Sigmoid colon (tissue), 4 donors: ENCODE measurements at regions not wholly inside any gene's neighbourhood (a gene's known extent, or its start where the extent isn't known, plus 50 kb on each side); places are given as distances from the start of the nearest gene placed in this dataset.

ENCODE experiments used
- CTCF ChIP-seq, 4 experiments: fragments of 450-650 bp in 3 of 4; fragments of 200-600 bp in 1 of 4; IDR thresholded peaks; one replicate each; pipeline ENCODE4 v1.5.1; 2016 to 2019; ENCODE audit warnings: antibody characterized with exemption in 4 of 4, mild to moderate bottlenecking in 3 of 4, moderate library complexity in 2 of 4
- POLR2A ChIP-seq, 2 donors: fragments of 450-650 bp; IDR thresholded peaks; one replicate each; pipeline ENCODE4 v1.6.1; 2016; ENCODE audit warnings: antibody characterized with exemption in 2 of 2, mild to moderate bottlenecking in 2 of 2, moderate library complexity in 2 of 2
- POLR2AphosphoS5 ChIP-seq, 4 donors: sonication (generic); formaldehyde crosslinking; IDR thresholded peaks; one replicate each; pipeline ENCODE4 v1.6.1; 2017; ENCODE audit warnings: antibody characterized with exemption in 4 of 4

DNA sequence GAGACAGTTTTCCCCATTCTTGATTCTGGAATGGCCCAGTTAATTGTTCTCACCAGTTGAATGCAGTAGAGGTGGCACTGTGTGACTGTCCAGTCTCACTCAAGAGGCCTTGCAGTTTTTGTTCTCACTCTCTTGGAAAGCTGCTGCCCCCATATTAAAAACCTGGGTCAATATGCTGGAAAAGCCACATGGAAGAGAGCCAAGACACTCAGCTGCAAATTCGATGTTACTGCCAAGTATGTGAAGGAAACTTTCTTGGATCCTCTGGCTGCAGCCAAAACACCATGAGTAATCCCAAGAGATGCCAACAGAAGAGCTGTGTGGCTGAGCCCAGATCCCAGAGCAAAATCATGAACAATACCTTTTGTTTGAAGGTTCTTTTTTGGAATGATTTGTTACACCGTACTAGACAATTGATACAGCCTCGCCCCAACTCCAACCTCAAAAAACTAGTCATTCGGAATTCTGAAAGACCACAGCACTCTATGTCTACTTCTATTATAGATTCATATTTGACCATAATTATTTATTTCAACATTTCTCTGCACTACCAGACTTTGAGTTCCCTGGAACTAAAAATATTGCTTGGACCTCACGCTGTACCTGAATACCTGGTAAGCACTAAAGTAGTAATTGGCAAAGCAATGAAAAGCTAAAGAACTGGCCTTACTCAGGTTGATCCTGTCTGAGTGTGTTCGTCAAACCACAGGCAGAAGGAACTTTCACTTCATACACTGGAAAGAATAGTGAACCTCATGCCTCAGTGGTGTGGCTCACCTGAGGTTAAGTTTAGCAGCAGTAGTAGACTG is 378.8 kb downstream of the ETS1 start:
- no peak for TF ChIP-seq CTCF (IDR thresholded peaks at IDR 0.05)
- peak in 2 of 4 donors; percentile 18 to 19 for TF ChIP-seq POLR2AphosphoS5 (IDR thresholded peaks at IDR 0.05)
- no peak for TF ChIP-seq POLR2A (IDR thresholded peaks at IDR 0.05)
